Smooth muscle cell (in vitro differentiated cells): ENCODE measurements at regions not wholly inside any gene's neighbourhood (a gene's known extent, or its start where the extent isn't known, plus 50 kb on each side); places are given as distances from the start of the nearest gene placed in this dataset.

Experiments
- DNase-seq: peaks from one replicate; lab custom pipeline; 2025; ENCODE audit not compliant: unreplicated experiment; lab: John Stamatoyannopoulos, UW
- H2AFZ ChIP-seq: fragments of 200-600 bp; sonication (generic); 2 replicates; pipeline ENCODE4 v1.6.0; 2016; ENCODE audit warnings: antibody characterized with exemption, low read depth, mild to moderate bottlenecking
- H3F3A ChIP-seq: fragments of 200-600 bp; sonication (generic); 2 replicates; pipeline ENCODE4 v1.6.0; 2017; ENCODE audit warnings: antibody characterized with exemption, low read depth
- H3K27ac ChIP-seq: fragments of 200-600 bp; sonication (generic); 2 replicates; pipeline ENCODE4 v1.5.1; 2016; ENCODE audit warnings: low read depth, mild to moderate bottlenecking
- H3K27me3 ChIP-seq: fragments of 200-600 bp; sonication (generic); 2 replicates; pipeline ENCODE4 v1.6.1; 2016; ENCODE audit warnings: low read depth, mild to moderate bottlenecking
- H3K36me3 ChIP-seq: fragments of 200-600 bp; sonication (generic); 2 replicates; pipeline ENCODE4 v1.5.1; 2016; ENCODE audit warnings: low read depth
- H3K4me1 ChIP-seq: fragments of 200-600 bp; sonication (generic); 2 replicates; pipeline ENCODE4 v1.5.1; 2016; ENCODE audit warnings: low read depth
- H3K4me2 ChIP-seq: fragments of 200-600 bp; sonication (generic); 2 replicates; pipeline ENCODE4 v1.6.0; 2016; ENCODE audit warnings: mild to moderate bottlenecking
- H3K4me3 ChIP-seq: fragments of 200-600 bp; sonication (generic); 2 replicates; pipeline ENCODE4 v1.5.1; 2016; ENCODE audit warnings: mild to moderate bottlenecking
- H3K79me2 ChIP-seq: fragments of 200-600 bp; sonication (generic); 2 replicates; pipeline ENCODE4 v1.6.0; 2016; ENCODE audit warnings: low read depth, mild to moderate bottlenecking
- H3K9ac ChIP-seq: fragments of 200-600 bp; sonication (generic); 2 replicates; pipeline ENCODE4 v1.6.0; 2016; ENCODE audit warnings: low read depth
- H3K9me3 ChIP-seq: fragments of 200-600 bp; sonication (generic); replicated peaks from 2 replicates; pipeline ENCODE4 v1.5.1; 2016; ENCODE audit warnings: low read depth
- H4K20me1 ChIP-seq: fragments of 200-600 bp; sonication (generic); 2 replicates; pipeline ENCODE4 v1.6.0; 2016; ENCODE audit warnings: low read depth
- WGBS: methylation state at CpG from one replicate; pipeline ENCODE4 v1.1.7; 2016; ENCODE audit warnings: low lambda C conversion rate; 5-methylcytosine and 5-hydroxymethylcytosine counted together
- TF ChIP-seq, protein P1 (sequence below): fragments of 200-600 bp; sonication (generic); IDR thresholded peaks from 2 replicates; pipeline ENCODE4 v1.5.1; 2017; ENCODE audit warnings: borderline replicate concordance, mild to moderate bottlenecking, antibody characterized with exemption; ENCODE audit not compliant: insufficient read depth, poor library complexity, severe bottlenecking

DNA sequence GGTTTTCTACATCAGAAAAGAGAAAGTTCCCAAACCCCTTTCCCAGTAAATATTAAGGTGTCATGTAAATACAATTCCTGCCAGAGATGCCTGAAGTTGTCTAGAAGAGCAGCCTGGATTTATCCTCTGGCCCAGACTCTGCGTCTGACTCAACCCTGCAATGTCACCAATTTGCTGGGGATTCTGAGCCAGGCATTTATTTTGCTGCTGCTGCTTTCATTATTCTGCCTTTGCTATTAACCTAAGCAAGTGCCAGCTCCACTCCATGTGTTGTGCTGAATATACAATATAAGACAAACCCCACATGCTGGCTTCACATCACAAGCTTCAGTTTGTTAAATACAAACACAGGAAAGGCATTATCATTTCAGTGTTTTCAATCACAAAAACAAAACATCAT is 59.1 kb downstream of the ELAPOR2 start:
- WGBS, result 0% methylated on average over 1 of the region's 1 CpG
- Histone ChIP-seq H3K36me3 (no peaks in the 10 kb centered on the region), H4K20me1 (peaks cover 99% of the 10 kb centered on the region), H3K9ac (peak overlapping the region; percentile 41), H3K9me3 (no peaks in the 10 kb centered on the region), H3K4me3 (no peak overlapping the region), H2AFZ (no peak overlapping the region), H3K4me1 (peaks cover 31% of the 10 kb centered on the region), H3F3A (no peaks in the 10 kb centered on the region), H3K4me2 (peak overlapping the region; percentile 52), H3K27ac (peak overlapping the region; percentile 70), H3K27me3 (no peaks in the 10 kb centered on the region), H3K79me2 (peaks cover 79% of the 10 kb centered on the region)
- TF ChIP-seq, protein P1, sequence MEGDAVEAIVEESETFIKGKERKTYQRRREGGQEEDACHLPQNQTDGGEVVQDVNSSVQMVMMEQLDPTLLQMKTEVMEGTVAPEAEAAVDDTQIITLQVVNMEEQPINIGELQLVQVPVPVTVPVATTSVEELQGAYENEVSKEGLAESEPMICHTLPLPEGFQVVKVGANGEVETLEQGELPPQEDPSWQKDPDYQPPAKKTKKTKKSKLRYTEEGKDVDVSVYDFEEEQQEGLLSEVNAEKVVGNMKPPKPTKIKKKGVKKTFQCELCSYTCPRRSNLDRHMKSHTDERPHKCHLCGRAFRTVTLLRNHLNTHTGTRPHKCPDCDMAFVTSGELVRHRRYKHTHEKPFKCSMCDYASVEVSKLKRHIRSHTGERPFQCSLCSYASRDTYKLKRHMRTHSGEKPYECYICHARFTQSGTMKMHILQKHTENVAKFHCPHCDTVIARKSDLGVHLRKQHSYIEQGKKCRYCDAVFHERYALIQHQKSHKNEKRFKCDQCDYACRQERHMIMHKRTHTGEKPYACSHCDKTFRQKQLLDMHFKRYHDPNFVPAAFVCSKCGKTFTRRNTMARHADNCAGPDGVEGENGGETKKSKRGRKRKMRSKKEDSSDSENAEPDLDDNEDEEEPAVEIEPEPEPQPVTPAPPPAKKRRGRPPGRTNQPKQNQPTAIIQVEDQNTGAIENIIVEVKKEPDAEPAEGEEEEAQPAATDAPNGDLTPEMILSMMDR, result no peak
- DNase-seq, result no peak

DNA sequence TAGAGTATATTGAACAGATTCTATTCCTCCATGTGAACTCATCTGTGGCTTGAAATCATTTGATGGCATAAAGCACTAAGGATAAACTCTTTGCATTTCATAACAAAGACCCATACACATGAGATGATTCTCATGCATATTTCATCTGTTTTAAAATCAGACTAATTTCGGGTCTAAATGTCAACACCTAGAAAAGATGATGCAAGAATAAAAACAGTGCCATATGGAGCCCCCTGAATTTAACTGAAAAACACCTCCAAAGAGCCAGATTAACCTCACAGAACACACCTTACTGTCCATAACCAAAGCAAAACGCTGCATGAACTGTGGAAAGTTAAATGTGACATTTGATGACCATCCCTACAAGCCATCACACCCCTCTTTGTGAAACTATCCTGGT is 59.7 kb downstream of the ELAPOR2 start:
- Histone ChIP-seq H3K79me2 (peaks cover 79% of the 10 kb centered on the region), H3K9ac (peak overlapping the region; percentile 41), H3K9me3 (no peaks in the 10 kb centered on the region), H3K4me3 (no peak overlapping the region), H3K27ac (peak overlapping the region; percentile 70), H2AFZ (no peak overlapping the region), H4K20me1 (peaks cover 99% of the 10 kb centered on the region), H3K4me2 (peak overlapping the region; percentile 52), H3K27me3 (no peaks in the 10 kb centered on the region), H3F3A (no peaks in the 10 kb centered on the region), H3K4me1 (peaks cover 26% of the 10 kb centered on the region), H3K36me3 (no peaks in the 10 kb centered on the region)
- TF ChIP-seq, protein P1, result no peak
- no peak for DNase-seq
- WGBS, result 93% methylated on average over 2 of the region's 2 CpGs

DNA sequence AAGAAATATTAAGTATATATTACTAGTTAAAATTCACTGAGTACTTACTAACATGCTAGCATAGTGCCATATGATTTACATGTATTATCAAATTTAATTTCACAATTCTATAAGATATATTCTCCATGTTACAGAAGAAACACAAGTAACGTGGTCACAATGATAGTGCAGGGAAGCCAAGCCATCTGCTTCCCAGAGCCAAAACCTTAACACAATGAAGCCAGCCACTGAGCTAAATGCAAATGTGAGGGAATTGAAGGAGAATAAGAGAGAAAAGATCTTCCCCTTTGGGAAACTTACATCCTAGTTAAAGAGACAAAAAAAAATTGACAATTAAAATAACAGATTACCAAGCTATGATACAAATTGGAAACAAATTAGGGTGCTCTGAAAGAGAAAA is 63.6 kb downstream of the ELAPOR2 start:
- H4K20me1 ChIP-seq, result peaks cover 99% of the 10 kb centered on the region
- TF ChIP-seq, protein P1, result no peak
- WGBS, result 95% methylated on average over 1 of the region's 1 CpG
- no peak overlapping the region for H3K27ac ChIP-seq
- H3K27me3 ChIP-seq, result no peaks in the 10 kb centered on the region
- H2AFZ ChIP-seq, result no peak overlapping the region
- no peak overlapping the region for H3K9ac ChIP-seq
- no peaks in the 10 kb centered on the region for H3F3A ChIP-seq
- H3K4me2 ChIP-seq, result no peak overlapping the region
- no peaks in the 10 kb centered on the region for H3K36me3 ChIP-seq
- H3K4me1 ChIP-seq, result peaks cover 16% of the 10 kb centered on the region
- no peak for DNase-seq
- H3K79me2 ChIP-seq, result peaks cover 81% of the 10 kb centered on the region
- H3K9me3 ChIP-seq, result no peaks in the 10 kb centered on the region
- no peak overlapping the region for H3K4me3 ChIP-seq

DNA sequence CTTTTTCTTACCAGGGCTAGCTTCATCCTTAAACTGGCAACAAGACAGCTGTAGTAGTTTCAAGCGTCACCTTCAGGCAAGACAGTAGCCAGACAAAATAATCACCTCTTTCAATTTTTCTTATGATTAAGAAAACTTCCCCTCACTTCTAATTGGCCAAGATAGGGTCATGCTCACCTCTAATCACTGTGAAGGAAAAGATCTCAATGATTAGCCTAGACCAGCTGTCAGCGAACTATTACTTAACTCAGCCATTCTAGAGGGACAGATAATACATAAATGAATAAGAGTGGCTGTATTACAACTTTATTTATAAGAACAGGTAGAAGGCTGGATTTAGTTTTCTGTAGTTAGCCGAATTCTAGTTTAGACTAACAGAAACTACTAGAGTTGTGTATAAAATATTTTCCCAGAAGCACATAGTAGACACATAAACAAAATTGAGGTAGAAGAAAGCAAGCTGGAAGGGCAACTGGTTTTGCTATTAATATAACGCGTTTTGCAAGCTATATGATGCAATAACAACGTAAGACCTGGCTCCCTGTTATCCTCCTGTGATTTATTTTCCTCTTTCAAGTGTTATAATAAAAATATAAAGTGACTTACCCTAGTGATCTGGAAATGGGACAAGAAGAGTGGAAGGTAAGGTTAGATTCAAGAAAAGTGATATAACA is 64.3 kb downstream of the ELAPOR2 start:
- H3K4me2 ChIP-seq, result no peak overlapping the region
- TF ChIP-seq, protein P1, result no peak
- peaks cover 99% of the 10 kb centered on the region for H4K20me1 ChIP-seq
- H3K36me3 ChIP-seq, result no peaks in the 10 kb centered on the region
- peaks cover 11% of the 10 kb centered on the region for H3K4me1 ChIP-seq
- DNase-seq, result no peak
- no peaks in the 10 kb centered on the region for H3K27me3 ChIP-seq
- H3F3A ChIP-seq, result no peaks in the 10 kb centered on the region
- H3K9me3 ChIP-seq, result no peaks in the 10 kb centered on the region
- no peak overlapping the region for H2AFZ ChIP-seq
- no peak overlapping the region for H3K4me3 ChIP-seq
- 88% methylated on average over 6 of the region's 6 CpGs for WGBS
- H3K27ac ChIP-seq, result no peak overlapping the region
- peaks cover 85% of the 10 kb centered on the region for H3K79me2 ChIP-seq
- no peak overlapping the region for H3K9ac ChIP-seq
